H1 (cell line): ENCODE measurements at regions not wholly inside any gene's neighbourhood (a gene's known extent, or its start where the extent isn't known, plus 50 kb on each side); places are given as distances from the start of the nearest gene placed in this dataset.

ENCODE experiments used
- CTCF ChIA-PET: fragments of 300-600 bp; sonication (Branson Sonifier 250); formaldehyde crosslinking; loops from one replicate; lab custom pipeline; 2021; ENCODE audit not compliant: partially characterized antibody; lab: Charles Lee
- POLR2A ChIA-PET: fragments of 300-600 bp; sonication (Branson Sonifier 250); formaldehyde crosslinking; loops from one replicate; lab custom pipeline; 2021; ENCODE audit warnings: inconsistent platforms; ENCODE audit not compliant: partially characterized antibody; lab: Charles Lee
- DNase-seq, 2 experiments: peaks; one replicate each; pipeline versions ENCODE4 v3.0.0 to v3.0.0-alpha.2; 2010 to 2022; ENCODE audit warnings: low spot score in 2 of 2, low read depth in 1 of 2, mixed read lengths in 1 of 2
- FAIRE-seq: peaks from 2 replicates; lab custom pipeline; 2011; peaks lifted over from hg19 to GRCh38; lab: Jason Lieb, UNC
- H2AFZ ChIP-seq: 2 replicates; pipeline ENCODE4 v1.8.1; 2012; ENCODE audit warnings: low read length, inconsistent platforms
- H2AK5ac ChIP-seq: 2 replicates; pipeline ENCODE4 v1.6.1; 2013; ENCODE audit warnings: low read depth, low read length
- H2BK120ac ChIP-seq: replicated peaks from 2 replicates; pipeline ENCODE3; 2013; ENCODE audit warnings: low read depth, low read length, inconsistent platforms
- H2BK12ac ChIP-seq: 2 replicates; pipeline ENCODE4 v1.6.1; 2013; ENCODE audit warnings: low read depth, low read length
- H2BK15ac ChIP-seq: 2 replicates; pipeline ENCODE4 v1.6.1; 2013; ENCODE audit warnings: low read length
- H2BK20ac ChIP-seq: 2 replicates; pipeline ENCODE4 v1.6.1; 2013; ENCODE audit warnings: low read length
- H2BK5ac ChIP-seq: 2 replicates; pipeline ENCODE4 v1.6.1; 2013; ENCODE audit warnings: low read depth, low read length
- H3K14ac ChIP-seq: 2 replicates; pipeline ENCODE4 v1.6.1; 2013; ENCODE audit warnings: inconsistent platforms; ENCODE audit not compliant: insufficient read length
- H3K18ac ChIP-seq: 2 replicates; pipeline ENCODE4 v1.6.1; 2013; ENCODE audit warnings: low read length; ENCODE audit errors: extremely low read depth
- H3K23ac ChIP-seq: 2 replicates; pipeline ENCODE4 v1.6.1; 2013; ENCODE audit warnings: inconsistent platforms; ENCODE audit not compliant: insufficient read length
- H3K23me2 ChIP-seq: 2 replicates; pipeline ENCODE4 v1.6.1; 2013; ENCODE audit warnings: low read depth, low read length
- H3K27ac ChIP-seq: 2 replicates; pipeline ENCODE4 v1.6.1; 2011; ENCODE audit warnings: low read depth, low read length, inconsistent platforms
- H3K27me3 ChIP-seq, 4 experiments: replicated peaks in 1 of 4; 1 replicate in 1 of 4; 2 replicates in 3 of 4; pipeline versions ENCODE4 v1.6.1 to v1.8.1; 2011 to 2013; ENCODE audit warnings: low read length in 3 of 4, mild to moderate bottlenecking in 3 of 4, inconsistent platforms in 2 of 4, mixed read lengths in 2 of 4, moderate library complexity in 1 of 4; ENCODE audit not compliant: control insufficient read depth in 3 of 4, insufficient read depth in 3 of 4; ENCODE audit errors: extremely low read depth in 1 of 4
- H3K36me3 ChIP-seq, 4 experiments: 2 replicates each; pipeline versions ENCODE4 v1.6.1 to v1.8.1; 2011 to 2013; ENCODE audit warnings: mild to moderate bottlenecking in 4 of 4, low read length in 3 of 4, moderate library complexity in 2 of 4, control low read depth in 1 of 4, inconsistent platforms in 1 of 4; ENCODE audit not compliant: insufficient read depth in 4 of 4, control insufficient read depth in 2 of 4
- H3K4ac ChIP-seq: replicated peaks from 2 replicates; pipeline ENCODE3; 2013; ENCODE audit warnings: low read length, low read depth, mixed read lengths, inconsistent platforms; ENCODE audit not compliant: insufficient read length
- H3K4me1 ChIP-seq, 4 experiments: replicated peaks in 1 of 4; 1 replicate in 1 of 4; 2 replicates in 3 of 4; pipeline versions ENCODE4 v1.6.1 to v1.8.1; 2011 to 2013; ENCODE audit warnings: low read length in 3 of 4, inconsistent platforms in 2 of 4, mixed read lengths in 1 of 4; ENCODE audit not compliant: insufficient read depth in 4 of 4, control insufficient read depth in 3 of 4
- H3K4me2 ChIP-seq, 2 experiments: 2 replicates each; pipeline versions ENCODE4 v1.6.1 to v1.8.1; 2011 to 2013; ENCODE audit warnings: low read depth in 2 of 2, low read length in 2 of 2, control low read depth in 1 of 2, inconsistent platforms in 1 of 2, mild to moderate bottlenecking in 1 of 2; ENCODE audit not compliant: insufficient read depth in 1 of 2
- H3K4me3 ChIP-seq, 4 experiments: fragments of 200-600, 300-600 bp in 1 of 4; sonication (generic), shearing (Covaris generic), sonication (Bioruptor Twin) in 1 of 4; 2 replicates each; pipeline versions ENCODE4 v1.5.1 to v1.8.1; 2011 to 2016; ENCODE audit warnings: low read length in 4 of 4, low read depth in 3 of 4, control low read depth in 2 of 4, inconsistent platforms in 2 of 4, mild to moderate bottlenecking in 2 of 4, mixed read lengths in 1 of 4, moderate library complexity in 1 of 4; ENCODE audit not compliant: insufficient read depth in 2 of 4; ENCODE audit errors: extremely low read depth in 1 of 4
- H3K56ac ChIP-seq: replicated peaks from 2 replicates; pipeline ENCODE3; 2013; ENCODE audit warnings: low read depth, mild to moderate bottlenecking, mixed read lengths, low read length, inconsistent platforms; ENCODE audit not compliant: insufficient read length
- H3K79me1 ChIP-seq: 2 replicates; pipeline ENCODE4 v1.6.1; 2013; ENCODE audit warnings: low read depth, low read length, control low read depth
- H3K79me2 ChIP-seq, 2 experiments: 2 replicates each; pipeline versions ENCODE4 v1.6.1 to v1.8.1; 2012 to 2013; ENCODE audit warnings: low read length in 2 of 2, mild to moderate bottlenecking in 2 of 2, inconsistent platforms in 1 of 2; ENCODE audit not compliant: insufficient read depth in 2 of 2, control insufficient read depth in 1 of 2
- H3K9ac ChIP-seq, 4 experiments: replicated peaks in 1 of 4; 1 replicate in 1 of 4; 2 replicates in 3 of 4; pipeline versions ENCODE4 v1.6.1 to v1.8.1; 2011 to 2013; ENCODE audit warnings: low read depth in 3 of 4, low read length in 3 of 4, control low read depth in 2 of 4, mild to moderate bottlenecking in 2 of 4, moderate library complexity in 2 of 4, inconsistent platforms in 1 of 4; ENCODE audit errors: extremely low read depth in 1 of 4
- H3K9me3 ChIP-seq, 2 experiments: 2 replicates each; pipeline versions ENCODE4 v1.6.1 to v1.8.1; 2012 to 2013; ENCODE audit warnings: mild to moderate bottlenecking in 2 of 2, moderate library complexity in 2 of 2, control low read depth in 1 of 2, inconsistent platforms in 1 of 2, low read depth in 1 of 2, low read length in 1 of 2, mixed read lengths in 1 of 2; ENCODE audit not compliant: insufficient read depth in 2 of 2
- H4K20me1 ChIP-seq, 2 experiments: replicated peaks in 1 of 2; 2 replicates each; pipeline versions ENCODE3 to v1.8.1; 2011 to 2013; ENCODE audit warnings: inconsistent platforms in 2 of 2, low read length in 2 of 2, mild to moderate bottlenecking in 1 of 2; ENCODE audit not compliant: insufficient read depth in 2 of 2, control insufficient read depth in 1 of 2
- H4K5ac ChIP-seq: 2 replicates; pipeline ENCODE4 v1.6.1; 2013; ENCODE audit warnings: low read length, low read depth, mixed read lengths, inconsistent platforms; ENCODE audit not compliant: insufficient read length
- H4K8ac ChIP-seq: 2 replicates; pipeline ENCODE4 v1.8.0; 2013; ENCODE audit warnings: mild to moderate bottlenecking, moderate library complexity, low read length, inconsistent platforms; ENCODE audit not compliant: insufficient read depth; ENCODE audit errors: extremely low read depth
- H4K91ac ChIP-seq: replicated peaks from 2 replicates; pipeline ENCODE3; 2013; ENCODE audit warnings: low read length, mixed read lengths, inconsistent platforms; ENCODE audit not compliant: insufficient read length
- ASH2L ChIP-seq: fragments of 200-600, 300-600 bp; sonication (generic); IDR thresholded peaks from one replicate; pipeline ENCODE4 v1.7.1; 2017; ENCODE audit warnings: low read length
- CHD1 ChIP-seq: IDR thresholded peaks from 2 replicates; pipeline ENCODE4 v1.6.1; 2012; ENCODE audit warnings: low read depth, low read length, improper control_type of control experiment
- CTBP2 ChIP-seq: IDR thresholded peaks from 2 replicates; pipeline ENCODE4 v1.7.0; 2011; ENCODE audit warnings: borderline replicate concordance, mild to moderate bottlenecking, moderate library complexity, mixed read lengths, low read length; ENCODE audit not compliant: insufficient read depth, insufficient read length
- EP300 ChIP-seq, 2 experiments: IDR thresholded peaks; 1 replicate in 1 of 2; 2 replicates in 1 of 2; pipeline ENCODE4 v1.6.1; 2011 to 2012; ENCODE audit warnings: low read depth in 2 of 2, low read length in 2 of 2, mild to moderate bottlenecking in 2 of 2, borderline replicate concordance in 1 of 2, inconsistent platforms in 1 of 2, moderate library complexity in 1 of 2
- GTF2F1 ChIP-seq: IDR thresholded peaks from 2 replicates; pipeline ENCODE4 v1.6.1; 2012; ENCODE audit warnings: low read depth, low read length, improper control_type of control experiment, borderline replicate concordance
- HDAC2 ChIP-seq, 2 experiments: fragments of 300-600 bp in 1 of 2; sonication (generic) in 1 of 2; IDR thresholded peaks; 2 replicates each; pipeline ENCODE4 v1.6.1; 2011 to 2012; ENCODE audit warnings: low read depth in 2 of 2, low read length in 2 of 2, mild to moderate bottlenecking in 2 of 2, moderate library complexity in 2 of 2, borderline replicate concordance in 1 of 2, inconsistent platforms in 1 of 2
- KDM5A ChIP-seq: fragments of 200-600 bp; IDR thresholded peaks from 2 replicates; pipeline ENCODE4 v1.7.1; 2012; ENCODE audit warnings: mild to moderate bottlenecking, low read length, inconsistent platforms, mixed read lengths
- MAX ChIP-seq: IDR thresholded peaks from 2 replicates; pipeline ENCODE4 v1.6.1; 2012; ENCODE audit warnings: inconsistent platforms
- RFX5 ChIP-seq: IDR thresholded peaks from 2 replicates; pipeline ENCODE4 v1.6.1; 2011; ENCODE audit warnings: low read depth, low read length, improper control_type of control experiment, borderline replicate concordance
- SIN3A ChIP-seq, 2 experiments: IDR thresholded peaks in 1 of 2; conservative IDR thresholded peaks in 1 of 2; 2 replicates each; pipeline ENCODE4 v1.6.1; 2011 to 2012; ENCODE audit warnings: low read length in 2 of 2, improper control_type of control experiment in 1 of 2, low read depth in 1 of 2, mild to moderate bottlenecking in 1 of 2
- SIX5 ChIP-seq: IDR thresholded peaks from 2 replicates; pipeline ENCODE4 v1.6.1; 2011; ENCODE audit warnings: mild to moderate bottlenecking, low read depth, low read length
- SP1 ChIP-seq: IDR thresholded peaks from 2 replicates; pipeline ENCODE4 v1.6.1; 2011; ENCODE audit warnings: low read depth, low read length
- SP2 ChIP-seq: IDR thresholded peaks from 2 replicates; pipeline ENCODE4 v1.6.1; 2012; ENCODE audit warnings: mild to moderate bottlenecking, low read length, inconsistent platforms

- no peak for FAIRE-seq
- H3K27me3 ChIP-seq, result no peaks in the 10 kb centered on the region
- no peaks in the 10 kb centered on the region for H4K20me1 ChIP-seq
- no peak overlapping the region for H2BK20ac ChIP-seq
- H2BK5ac ChIP-seq, result no peak overlapping the region
- TF ChIP-seq SP1 (no peak), SIN3A (conservative IDR thresholded peaks at IDR 0.05 in 1 of 2, IDR thresholded peaks at IDR 0.05 in 1 of 2; ENCODE audit: low read depth in 1 of 2, low read length in 2 of 2) (no peak), SP2 (no peak), KDM5A (no peak), HDAC2 (IDR thresholded peaks at IDR 0.05; ENCODE audit: borderline replicate concordance in 1 of 2, low read depth in 2 of 2, low read length in 2 of 2) (no peak), GTF2F1 (no peak), ASH2L (no peak), CHD1 (no peak), RFX5 (no peak), CTBP2 (no peak), EP300 (IDR thresholded peaks at IDR 0.05; ENCODE audit: borderline replicate concordance in 1 of 2, low read depth in 2 of 2, low read length in 2 of 2) (no peak), MAX (no peak), SIX5 (no peak)
- H4K91ac ChIP-seq, result no peak overlapping the region
- H2BK12ac ChIP-seq, result no peak overlapping the region
- no peak overlapping the region for H3K4ac ChIP-seq
- H3K79me2 ChIP-seq, result no peaks in the 10 kb centered on the region
- no peak overlapping the region for H3K18ac ChIP-seq
- H3K14ac ChIP-seq, result no peak overlapping the region
- no peaks in the 10 kb centered on the region for H3K79me1 ChIP-seq
- no peak overlapping the region for H2BK15ac ChIP-seq
- H2BK120ac ChIP-seq, result no peak overlapping the region
- H3K56ac ChIP-seq, result no peak overlapping the region
- H2AK5ac ChIP-seq, result no peak overlapping the region
- no peaks in the 10 kb centered on the region; a peak in 1 of 4 replicates for H3K9me3 ChIP-seq
- POLR2A ChIA-PET, result no interaction called here
- no peak overlapping the region for H2AFZ ChIP-seq
- H4K8ac ChIP-seq, result no peak overlapping the region
- CTCF ChIA-PET, result interaction anchor here (1.2 kb wide), 1 partner anchor 14 kb away, joined by 5 read pairs; no protein-coding TSS in a partner anchor
- H3K27ac ChIP-seq, result no peak overlapping the region
- no peak for DNase-seq
- no peaks in the 10 kb centered on the region for H3K36me3 ChIP-seq
- H3K4me3 ChIP-seq, result no peak overlapping the region
- H4K5ac ChIP-seq, result no peak overlapping the region
- H3K4me2 ChIP-seq, result no peak overlapping the region
- H3K23ac ChIP-seq, result no peak overlapping the region
- no peak overlapping the region for H3K9ac ChIP-seq
- H3K4me1 ChIP-seq, result no peaks in the 10 kb centered on the region
- H3K23me2 ChIP-seq, result no peaks in the 10 kb centered on the region
Observed at GRCh38 chr18:45198526-45198925, 416.8 kb upstream of the SLC14A2 start.
